ENCODE measurements at regions not wholly inside any gene's neighbourhood (a gene's known extent, or its start where the extent isn't known, plus 50 kb on each side); places are given as distances from the start of the nearest gene placed in this dataset.

DNA sequence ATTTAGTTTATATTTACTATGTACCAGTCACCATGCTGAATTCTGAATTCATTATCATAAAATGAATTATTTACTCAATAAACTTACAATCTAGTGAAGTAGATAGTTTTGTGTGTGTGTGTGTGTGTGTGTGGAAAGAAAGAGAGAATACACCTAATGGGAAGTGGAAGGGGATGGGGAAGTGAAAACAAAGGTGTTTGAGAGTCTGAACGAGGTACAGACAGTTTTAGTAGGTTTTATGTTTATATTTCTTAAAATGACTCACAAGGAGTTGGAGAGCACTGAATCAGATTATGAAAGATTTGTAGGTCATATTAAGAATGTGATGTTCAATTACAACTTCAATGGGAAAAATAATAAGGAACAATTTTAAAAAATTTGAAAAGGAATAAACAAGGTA is 1753.0 kb downstream of the SLITRK1 start (continued):
- TF ChIP-seq, protein P1, sequence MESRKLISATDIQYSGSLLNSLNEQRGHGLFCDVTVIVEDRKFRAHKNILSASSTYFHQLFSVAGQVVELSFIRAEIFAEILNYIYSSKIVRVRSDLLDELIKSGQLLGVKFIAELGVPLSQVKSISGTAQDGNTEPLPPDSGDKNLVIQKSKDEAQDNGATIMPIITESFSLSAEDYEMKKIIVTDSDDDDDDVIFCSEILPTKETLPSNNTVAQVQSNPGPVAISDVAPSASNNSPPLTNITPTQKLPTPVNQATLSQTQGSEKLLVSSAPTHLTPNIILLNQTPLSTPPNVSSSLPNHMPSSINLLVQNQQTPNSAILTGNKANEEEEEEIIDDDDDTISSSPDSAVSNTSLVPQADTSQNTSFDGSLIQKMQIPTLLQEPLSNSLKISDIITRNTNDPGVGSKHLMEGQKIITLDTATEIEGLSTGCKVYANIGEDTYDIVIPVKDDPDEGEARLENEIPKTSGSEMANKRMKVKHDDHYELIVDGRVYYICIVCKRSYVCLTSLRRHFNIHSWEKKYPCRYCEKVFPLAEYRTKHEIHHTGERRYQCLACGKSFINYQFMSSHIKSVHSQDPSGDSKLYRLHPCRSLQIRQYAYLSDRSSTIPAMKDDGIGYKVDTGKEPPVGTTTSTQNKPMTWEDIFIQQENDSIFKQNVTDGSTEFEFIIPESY (IDR thresholded peaks at IDR 0.05): no peak
- no peak for TF ChIP-seq HNF4G (IDR thresholded peaks at IDR 0.05)
- no peak for TF ChIP-seq SP1 (IDR thresholded peaks at IDR 0.05)

DNA sequence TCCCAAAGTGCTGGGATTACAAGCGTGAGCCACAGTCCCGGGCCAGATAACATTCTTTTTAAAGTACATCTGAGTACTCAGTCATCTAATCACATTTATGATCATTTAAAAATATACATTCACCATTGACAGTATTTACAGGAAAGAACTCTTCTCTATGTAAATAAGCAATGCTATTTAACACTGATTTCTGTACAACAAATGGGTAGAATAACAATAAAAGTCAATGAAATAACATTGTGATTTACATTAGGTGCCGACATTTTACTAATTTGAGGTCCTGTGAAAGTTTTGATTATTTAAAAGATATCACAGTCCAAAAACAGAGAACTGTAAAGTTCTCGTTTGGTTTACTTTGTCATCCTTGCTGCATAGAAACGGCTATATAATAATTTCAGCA is 1763.7 kb downstream of the SLITRK1 start:
- no peak for DNase-seq (ENCODE audit: low spot score)
- no peak overlapping the region for H3K9ac ChIP-seq (ENCODE audit: low read depth in 1 of 2, low read length in 2 of 2)
- no peaks in the 10 kb centered on the region for H3K27me3 ChIP-seq (ENCODE audit: control insufficient read depth in 4 of 4, insufficient read depth in 4 of 4, low read length in 3 of 4)
- 78% methylated on average over 5 of the region's 5 CpGs for WGBS
- H3K9me3 ChIP-seq (ENCODE audit: control insufficient read depth in 4 of 4, low read length in 3 of 4): no peaks in the 10 kb centered on the region
- no peaks in the 10 kb centered on the region for H3K36me3 ChIP-seq (ENCODE audit: control insufficient read depth in 4 of 4, insufficient read depth in 3 of 4, low read depth in 1 of 4, low read length in 3 of 4)
- H3K4me1 ChIP-seq (ENCODE audit: control insufficient read depth in 4 of 4, insufficient read depth in 4 of 4, low read length in 3 of 4): no peaks in the 10 kb centered on the region
- no peak for TF ChIP-seq GABPA (IDR thresholded peaks at IDR 0.05 in 1 of 2, conservative IDR thresholded peaks at IDR 0.05 in 1 of 2)
- no peak for TF ChIP-seq FOXA1 (IDR thresholded peaks at IDR 0.05)
- no peak for TF ChIP-seq YY1 (IDR thresholded peaks at IDR 0.05)
- TF ChIP-seq SP1 (IDR thresholded peaks at IDR 0.05): no peak
- TF ChIP-seq HNF4G (IDR thresholded peaks at IDR 0.05): no peak
- TF ChIP-seq HNF4A (conservative IDR thresholded peaks at IDR 0.05): no peak
- TF ChIP-seq, protein P2, sequence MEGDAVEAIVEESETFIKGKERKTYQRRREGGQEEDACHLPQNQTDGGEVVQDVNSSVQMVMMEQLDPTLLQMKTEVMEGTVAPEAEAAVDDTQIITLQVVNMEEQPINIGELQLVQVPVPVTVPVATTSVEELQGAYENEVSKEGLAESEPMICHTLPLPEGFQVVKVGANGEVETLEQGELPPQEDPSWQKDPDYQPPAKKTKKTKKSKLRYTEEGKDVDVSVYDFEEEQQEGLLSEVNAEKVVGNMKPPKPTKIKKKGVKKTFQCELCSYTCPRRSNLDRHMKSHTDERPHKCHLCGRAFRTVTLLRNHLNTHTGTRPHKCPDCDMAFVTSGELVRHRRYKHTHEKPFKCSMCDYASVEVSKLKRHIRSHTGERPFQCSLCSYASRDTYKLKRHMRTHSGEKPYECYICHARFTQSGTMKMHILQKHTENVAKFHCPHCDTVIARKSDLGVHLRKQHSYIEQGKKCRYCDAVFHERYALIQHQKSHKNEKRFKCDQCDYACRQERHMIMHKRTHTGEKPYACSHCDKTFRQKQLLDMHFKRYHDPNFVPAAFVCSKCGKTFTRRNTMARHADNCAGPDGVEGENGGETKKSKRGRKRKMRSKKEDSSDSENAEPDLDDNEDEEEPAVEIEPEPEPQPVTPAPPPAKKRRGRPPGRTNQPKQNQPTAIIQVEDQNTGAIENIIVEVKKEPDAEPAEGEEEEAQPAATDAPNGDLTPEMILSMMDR (IDR thresholded peaks at IDR 0.05; ENCODE audit: low read depth, low read length, missing input control): no peak
- TF ChIP-seq JUND (IDR thresholded peaks at IDR 0.05): no peak
- TF ChIP-seq FOXA2 (IDR thresholded peaks at IDR 0.05): no peak
- no peak for TF ChIP-seq TAF1 (conservative IDR thresholded peaks at IDR 0.05)
- H3K27ac ChIP-seq (ENCODE audit: low read depth in 1 of 2, low read length in 2 of 2): no peak overlapping the region
- H3K4me3 ChIP-seq (ENCODE audit: low read depth in 1 of 3, low read length in 3 of 3): no peak overlapping the region

DNA sequence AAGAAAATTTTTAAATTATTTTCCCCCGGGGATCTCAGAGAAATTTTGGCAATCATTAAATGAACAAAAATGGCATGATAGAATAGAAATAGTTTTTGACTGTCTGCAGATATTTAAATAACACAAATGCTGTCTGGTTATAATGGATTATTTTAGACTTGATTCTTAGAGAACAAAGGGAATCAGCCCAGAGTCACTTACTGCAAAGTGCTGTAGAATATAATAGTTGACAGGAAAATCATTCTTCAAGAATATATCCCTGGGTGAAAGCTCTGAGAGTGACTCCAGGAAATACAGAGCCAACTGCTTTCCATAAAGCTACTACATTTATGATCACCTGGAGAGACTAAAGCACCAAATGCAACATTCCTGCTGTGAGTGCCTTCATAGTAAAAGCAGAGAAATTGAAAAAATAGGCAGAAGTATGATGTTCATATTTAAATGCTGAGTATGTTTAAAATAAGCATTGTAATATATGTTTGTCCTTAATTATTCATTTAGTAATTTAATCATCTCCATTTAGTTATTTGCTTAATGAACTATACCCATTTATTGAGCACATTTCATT is 1765.8 kb downstream of the SLITRK1 start:
- H3K27ac ChIP-seq (ENCODE audit: low read depth in 1 of 2, low read length in 2 of 2): no peak overlapping the region
- no peaks in the 10 kb centered on the region for H3K9me3 ChIP-seq (ENCODE audit: control insufficient read depth in 4 of 4, low read length in 3 of 4)
- no peaks in the 10 kb centered on the region for H3K27me3 ChIP-seq (ENCODE audit: control insufficient read depth in 4 of 4, insufficient read depth in 4 of 4, low read length in 3 of 4)
- H3K4me1 ChIP-seq (ENCODE audit: control insufficient read depth in 4 of 4, insufficient read depth in 4 of 4, low read length in 3 of 4): no peaks in the 10 kb centered on the region
- DNase-seq (ENCODE audit: low spot score): no peak
- no peak overlapping the region for H3K9ac ChIP-seq (ENCODE audit: low read depth in 1 of 2, low read length in 2 of 2)
- TF ChIP-seq YY1 (IDR thresholded peaks at IDR 0.05) (no peak), GABPA (IDR thresholded peaks at IDR 0.05 in 1 of 2, conservative IDR thresholded peaks at IDR 0.05 in 1 of 2) (no peak), FOXA1 (IDR thresholded peaks at IDR 0.05) (no peak)
- H3K36me3 ChIP-seq (ENCODE audit: control insufficient read depth in 4 of 4, insufficient read depth in 3 of 4, low read depth in 1 of 4, low read length in 3 of 4): no peaks in the 10 kb centered on the region
- no peak overlapping the region for H3K4me3 ChIP-seq (ENCODE audit: low read depth in 1 of 3, low read length in 3 of 3)
- WGBS: 80% methylated on average over 1 of the region's 1 CpG

DNA sequence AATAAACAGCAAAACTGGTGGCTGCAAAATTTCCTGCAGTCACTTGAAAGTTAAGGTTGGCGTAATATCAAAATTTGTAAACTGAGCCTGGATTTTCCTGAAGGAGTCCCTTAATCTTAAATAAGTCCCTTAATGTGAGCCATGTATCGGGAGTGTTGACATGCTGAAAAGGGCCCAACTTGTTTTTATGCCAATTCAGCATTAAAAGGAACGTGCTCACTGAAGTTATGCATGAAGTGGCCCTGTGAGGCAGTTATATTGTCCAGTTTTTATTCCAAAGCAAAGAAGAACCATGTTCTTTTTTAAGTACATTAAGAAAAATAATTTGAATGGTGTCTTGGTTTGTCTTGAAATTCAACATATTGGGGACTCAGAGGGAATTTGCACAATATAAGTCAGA is 1766.9 kb downstream of the SLITRK1 start:
- 88% methylated on average over 3 of the region's 3 CpGs for WGBS
- no peaks in the 10 kb centered on the region for H3K9me3 ChIP-seq (ENCODE audit: control insufficient read depth in 4 of 4, low read length in 3 of 4)
- TF ChIP-seq HNF4A (conservative IDR thresholded peaks at IDR 0.05) (no peak), FOXA2 (IDR thresholded peaks at IDR 0.05) (no peak), TAF1 (conservative IDR thresholded peaks at IDR 0.05) (no peak), RAD21 (IDR thresholded peaks at IDR 0.05) (no peak), GABPA (IDR thresholded peaks at IDR 0.05 in 1 of 2, conservative IDR thresholded peaks at IDR 0.05 in 1 of 2) (no peak), EGR1 (IDR thresholded peaks at IDR 0.05; ENCODE audit: low read depth in 2 of 2) (no peak), HNF4G (IDR thresholded peaks at IDR 0.05) (no peak), FOXA1 (IDR thresholded peaks at IDR 0.05) (no peak)
- TF ChIP-seq, protein P3, sequence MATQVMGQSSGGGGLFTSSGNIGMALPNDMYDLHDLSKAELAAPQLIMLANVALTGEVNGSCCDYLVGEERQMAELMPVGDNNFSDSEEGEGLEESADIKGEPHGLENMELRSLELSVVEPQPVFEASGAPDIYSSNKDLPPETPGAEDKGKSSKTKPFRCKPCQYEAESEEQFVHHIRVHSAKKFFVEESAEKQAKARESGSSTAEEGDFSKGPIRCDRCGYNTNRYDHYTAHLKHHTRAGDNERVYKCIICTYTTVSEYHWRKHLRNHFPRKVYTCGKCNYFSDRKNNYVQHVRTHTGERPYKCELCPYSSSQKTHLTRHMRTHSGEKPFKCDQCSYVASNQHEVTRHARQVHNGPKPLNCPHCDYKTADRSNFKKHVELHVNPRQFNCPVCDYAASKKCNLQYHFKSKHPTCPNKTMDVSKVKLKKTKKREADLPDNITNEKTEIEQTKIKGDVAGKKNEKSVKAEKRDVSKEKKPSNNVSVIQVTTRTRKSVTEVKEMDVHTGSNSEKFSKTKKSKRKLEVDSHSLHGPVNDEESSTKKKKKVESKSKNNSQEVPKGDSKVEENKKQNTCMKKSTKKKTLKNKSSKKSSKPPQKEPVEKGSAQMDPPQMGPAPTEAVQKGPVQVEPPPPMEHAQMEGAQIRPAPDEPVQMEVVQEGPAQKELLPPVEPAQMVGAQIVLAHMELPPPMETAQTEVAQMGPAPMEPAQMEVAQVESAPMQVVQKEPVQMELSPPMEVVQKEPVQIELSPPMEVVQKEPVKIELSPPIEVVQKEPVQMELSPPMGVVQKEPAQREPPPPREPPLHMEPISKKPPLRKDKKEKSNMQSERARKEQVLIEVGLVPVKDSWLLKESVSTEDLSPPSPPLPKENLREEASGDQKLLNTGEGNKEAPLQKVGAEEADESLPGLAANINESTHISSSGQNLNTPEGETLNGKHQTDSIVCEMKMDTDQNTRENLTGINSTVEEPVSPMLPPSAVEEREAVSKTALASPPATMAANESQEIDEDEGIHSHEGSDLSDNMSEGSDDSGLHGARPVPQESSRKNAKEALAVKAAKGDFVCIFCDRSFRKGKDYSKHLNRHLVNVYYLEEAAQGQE (IDR thresholded peaks at IDR 0.05): no peak
- TF ChIP-seq, protein P4, sequence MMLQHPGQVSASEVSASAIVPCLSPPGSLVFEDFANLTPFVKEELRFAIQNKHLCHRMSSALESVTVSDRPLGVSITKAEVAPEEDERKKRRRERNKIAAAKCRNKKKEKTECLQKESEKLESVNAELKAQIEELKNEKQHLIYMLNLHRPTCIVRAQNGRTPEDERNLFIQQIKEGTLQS (IDR thresholded peaks at IDR 0.05): no peak
- TF ChIP-seq, protein P5, sequence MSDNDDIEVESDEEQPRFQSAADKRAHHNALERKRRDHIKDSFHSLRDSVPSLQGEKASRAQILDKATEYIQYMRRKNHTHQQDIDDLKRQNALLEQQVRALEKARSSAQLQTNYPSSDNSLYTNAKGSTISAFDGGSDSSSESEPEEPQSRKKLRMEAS (IDR thresholded peaks at IDR 0.05): no peak

More for the DNA sequence above, 1766.9 kb downstream of the SLITRK1 start:
- Histone ChIP-seq H3K27ac (ENCODE audit: low read depth in 1 of 2, low read length in 2 of 2) (no peak overlapping the region), H3K36me3 (ENCODE audit: control insufficient read depth in 4 of 4, insufficient read depth in 3 of 4, low read depth in 1 of 4, low read length in 3 of 4) (no peaks in the 10 kb centered on the region), H3K27me3 (ENCODE audit: control insufficient read depth in 4 of 4, insufficient read depth in 4 of 4, low read length in 3 of 4) (no peaks in the 10 kb centered on the region), H3K4me1 (ENCODE audit: control insufficient read depth in 4 of 4, insufficient read depth in 4 of 4, low read length in 3 of 4) (no peaks in the 10 kb centered on the region), H3K9ac (ENCODE audit: low read depth in 1 of 2, low read length in 2 of 2) (no peak overlapping the region), H3K4me3 (ENCODE audit: low read depth in 1 of 3, low read length in 3 of 3) (no peak overlapping the region)
- DNase-seq (ENCODE audit: low spot score): no peak
